H9 (cell line): ENCODE measurements at regions not wholly inside any gene's neighbourhood (a gene's known extent, or its start where the extent isn't known, plus 50 kb on each side); places are given as distances from the start of the nearest gene placed in this dataset.

Experiments
- DNase-seq: peaks from one replicate; pipeline ENCODE4 v3.0.0-alpha.2; 2017
- H2AFZ ChIP-seq: one replicate; pipeline ENCODE4 v1.6.1; 2013; ENCODE audit warnings: mild to moderate bottlenecking, low read length, control low read depth, moderate library complexity
- H2AK5ac ChIP-seq: 2 replicates; pipeline ENCODE4 v1.6.1; 2013; ENCODE audit warnings: low read length, control low read depth, mixed read lengths; ENCODE audit not compliant: insufficient read length
- H2BK120ac ChIP-seq: one replicate; pipeline ENCODE4 v1.6.1; 2013; ENCODE audit warnings: low read depth, mild to moderate bottlenecking, low read length, control low read depth, inconsistent platforms; ENCODE audit not compliant: poor library complexity, severe bottlenecking
- H2BK12ac ChIP-seq: 2 replicates; pipeline ENCODE4 v1.6.1; 2013; ENCODE audit warnings: low read length, control low read depth, mixed read lengths, low read depth; ENCODE audit not compliant: insufficient read length
- H2BK15ac ChIP-seq: 2 replicates; pipeline ENCODE4 v1.6.1; 2013; ENCODE audit warnings: low read depth, low read length, control low read depth
- H2BK20ac ChIP-seq: one replicate; pipeline ENCODE4 v1.6.1; 2013; ENCODE audit warnings: low read depth, mild to moderate bottlenecking, low read length, control low read depth, inconsistent platforms; ENCODE audit not compliant: poor library complexity, severe bottlenecking
- H2BK5ac ChIP-seq: 2 replicates; pipeline ENCODE4 v1.6.1; 2013; ENCODE audit warnings: low read length, control low read depth, mixed read lengths; ENCODE audit not compliant: insufficient read length
- H3K14ac ChIP-seq: 2 replicates; pipeline ENCODE4 v1.6.1; 2013; ENCODE audit warnings: low read length, control low read depth; ENCODE audit not compliant: insufficient read depth
- H3K18ac ChIP-seq: 2 replicates; pipeline ENCODE4 v1.6.1; 2013; ENCODE audit warnings: low read depth, mild to moderate bottlenecking, mixed read lengths, low read length, control low read depth; ENCODE audit not compliant: insufficient read length
- H3K23ac ChIP-seq: 2 replicates; pipeline ENCODE4 v1.6.1; 2013; ENCODE audit warnings: low read length, control low read depth, mixed read lengths, low read depth; ENCODE audit not compliant: insufficient read length
- H3K23me2 ChIP-seq: 2 replicates; pipeline ENCODE4 v1.6.1; 2013; ENCODE audit warnings: low read depth, mild to moderate bottlenecking, mixed read lengths, low read length, control low read depth; ENCODE audit not compliant: insufficient read length, poor library complexity, severe bottlenecking
- H3K27ac ChIP-seq: 2 replicates; pipeline ENCODE4 v1.5.1; 2013; ENCODE audit warnings: low read length, control low read depth, mixed read lengths, low read depth; ENCODE audit not compliant: insufficient read length
- H3K27me3 ChIP-seq: 2 replicates; pipeline ENCODE4 v1.6.1; 2013; ENCODE audit warnings: low read length, control low read depth, inconsistent platforms; ENCODE audit not compliant: insufficient read depth
- H3K4ac ChIP-seq: 2 replicates; pipeline ENCODE4 v1.6.1; 2013; ENCODE audit warnings: low read depth, mild to moderate bottlenecking, control low read depth, inconsistent platforms, low read length, moderate library complexity
- H3K4me1 ChIP-seq: 2 replicates; pipeline ENCODE4 v1.6.1; 2013; ENCODE audit warnings: low read length, control low read depth, inconsistent platforms; ENCODE audit not compliant: insufficient read depth
- H3K4me2 ChIP-seq: 2 replicates; pipeline ENCODE4 v1.6.1; 2013; ENCODE audit warnings: low read length, control low read depth, mixed read lengths; ENCODE audit not compliant: insufficient read length, insufficient read depth
- H3K56ac ChIP-seq: 2 replicates; pipeline ENCODE4 v1.6.1; 2013; ENCODE audit warnings: low read depth, mild to moderate bottlenecking, mixed read lengths, low read length, control low read depth; ENCODE audit not compliant: insufficient read length
- H3K79me1 ChIP-seq: 2 replicates; pipeline ENCODE4 v1.6.1; 2013; ENCODE audit warnings: low read depth, mild to moderate bottlenecking, moderate library complexity, low read length, control low read depth, inconsistent platforms; ENCODE audit not compliant: insufficient read depth, poor library complexity, severe bottlenecking
- H3K79me2 ChIP-seq: 2 replicates; pipeline ENCODE4 v1.6.1; 2013; ENCODE audit warnings: low read length, control low read depth, inconsistent platforms; ENCODE audit not compliant: insufficient read depth
- H3K9ac ChIP-seq: 2 replicates; pipeline ENCODE4 v1.6.1; 2013; ENCODE audit warnings: low read length, control low read depth, mixed read lengths; ENCODE audit not compliant: insufficient read length; ENCODE audit errors: extremely low read depth
- H3K9me3 ChIP-seq: one replicate; pipeline ENCODE4 v1.6.1; 2013; ENCODE audit warnings: low read depth, low read length, inconsistent platforms; ENCODE audit not compliant: control insufficient read depth
- H3T11ph ChIP-seq: one replicate; pipeline ENCODE4 v1.6.1; 2013; ENCODE audit warnings: mild to moderate bottlenecking, low read length, control low read depth, inconsistent platforms
- H4K20me1 ChIP-seq: one replicate; pipeline ENCODE4 v1.6.1; 2013; ENCODE audit not compliant: control insufficient read depth, insufficient read length, insufficient read depth
- H4K5ac ChIP-seq: 2 replicates; pipeline ENCODE4 v1.6.1; 2013; ENCODE audit warnings: low read depth, mild to moderate bottlenecking, mixed read lengths, low read length, control low read depth; ENCODE audit not compliant: insufficient read length
- H4K8ac ChIP-seq: replicated peaks from 2 replicates; pipeline ENCODE4 v1.6.1; 2013; ENCODE audit warnings: low read length, control low read depth, mixed read lengths, low read depth; ENCODE audit not compliant: insufficient read length
- H4K91ac ChIP-seq: 2 replicates; pipeline ENCODE4 v1.6.1; 2013; ENCODE audit warnings: low read depth, mild to moderate bottlenecking, moderate library complexity, mixed read lengths, low read length, control low read depth; ENCODE audit not compliant: insufficient read length
- H3K27ac Mint-ChIP-seq, 3 experiments: 2 replicates in 2 of 3; 3 replicates in 1 of 3; pipeline ENCODE4 v1.8.0; 2020 to 2021; ENCODE audit warnings: mixed read lengths in 3 of 3, mild to moderate bottlenecking in 1 of 3, moderate library complexity in 1 of 3
- H3K27me3 Mint-ChIP-seq: 2 replicates; pipeline ENCODE4 v1.8.0; 2021; ENCODE audit warnings: low read depth, mild to moderate bottlenecking, moderate library complexity, mixed read lengths
- H3K36me3 Mint-ChIP-seq, 3 experiments: 2 replicates in 2 of 3; 3 replicates in 1 of 3; pipeline ENCODE4 v1.8.0; 2020 to 2021; ENCODE audit warnings: low read depth in 3 of 3, mixed read lengths in 3 of 3; ENCODE audit not compliant: insufficient read depth in 1 of 3
- H3K4me1 Mint-ChIP-seq, 2 experiments: 2 replicates each; pipeline ENCODE4 v1.8.0; 2020; ENCODE audit warnings: mixed read lengths in 2 of 2
- H3K4me3 Mint-ChIP-seq, 2 experiments: 2 replicates in 1 of 2; 3 replicates in 1 of 2; pipeline ENCODE4 v1.8.0; 2020 to 2021; ENCODE audit warnings: mild to moderate bottlenecking in 2 of 2, mixed read lengths in 2 of 2, moderate library complexity in 1 of 2
- H3K9me3 Mint-ChIP-seq, 2 experiments: 2 replicates in 1 of 2; 3 replicates in 1 of 2; pipeline ENCODE4 v1.8.0; 2020; ENCODE audit warnings: mild to moderate bottlenecking in 2 of 2, mixed read lengths in 2 of 2, moderate library complexity in 1 of 2
- WGBS: extraction: QIAGEN DNeasy Blood & Tissue Kit; methylation state at CpG from one replicate; pipeline ENCODE4 v1.1.7; 2013; ENCODE audit warnings: missing lambda C conversion rate, low lambda C conversion rate, mixed read lengths; ENCODE audit not compliant: insufficient read length; ENCODE audit errors: extremely low coverage; 5-methylcytosine and 5-hydroxymethylcytosine counted together
- TF ChIP-seq, protein P1 (sequence below): fragments of 200-600 bp; sonication (generic); conservative IDR thresholded peaks from 3 replicates; pipeline ENCODE4 v1.8.0; 2021; ENCODE audit warnings: antibody characterized with exemption, mild to moderate bottlenecking

DNA sequence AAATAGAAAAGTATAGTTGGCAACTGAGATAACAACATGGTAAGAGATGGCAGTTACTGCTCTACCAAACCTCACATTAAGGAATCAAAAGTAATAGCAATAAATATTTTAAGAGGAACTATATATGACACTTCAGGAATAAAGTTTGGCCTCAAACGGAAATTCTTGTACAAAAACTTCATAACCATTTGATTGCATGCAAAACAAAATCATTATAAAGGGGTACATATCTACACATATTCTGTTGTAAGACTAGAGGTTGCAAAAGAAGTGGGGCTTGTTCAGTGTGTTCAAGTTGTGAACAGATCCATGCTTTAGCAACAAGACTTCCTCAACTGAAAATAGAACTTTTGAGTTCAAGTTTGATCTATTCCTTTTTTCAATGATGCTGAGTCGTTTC is 133.5 kb upstream of the MIR17HG start:
- Histone ChIP-seq H3K79me2 (no peaks in the 10 kb centered on the region), H3K23me2 (no peaks in the 10 kb centered on the region), H3K14ac (no peak overlapping the region), H3K27ac (no peak overlapping the region), H3K4me1 (peaks cover 5% of the 10 kb centered on the region; the same call in 1 of the 2 replicates), H3K56ac (no peak overlapping the region), H4K20me1 (no peaks in the 10 kb centered on the region), H3K9ac (no peak overlapping the region), H3K79me1 (no peaks in the 10 kb centered on the region), H3K18ac (no peak overlapping the region), H3K27me3 (no peaks in the 10 kb centered on the region; the same call in 1 of the 2 replicates), H2AK5ac (no peak overlapping the region), H2BK20ac (no peak overlapping the region), H2BK5ac (no peak overlapping the region), H4K8ac (no peak overlapping the region), H2BK12ac (no peak overlapping the region), H3K9me3 (no peaks in the 10 kb centered on the region), H4K5ac (no peak overlapping the region), H2BK120ac (no peak overlapping the region), H3K4ac (no peak overlapping the region), H3K4me2 (no peak overlapping the region), H2BK15ac (no peak overlapping the region), H3K23ac (no peak overlapping the region), H4K91ac (no peak overlapping the region), H3T11ph (no peak overlapping the region), H2AFZ (no peak overlapping the region)
- Mint-ChIP-seq H3K9me3 (peaks cover 4 to 7% of the 10 kb centered on the region in 2 experiments; a peak in 2 of 5 replicates), H3K27ac (no peak overlapping the region), H3K4me1 (peaks cover 30 to 35% of the 10 kb centered on the region in 2 experiments), H3K4me3 (no peak overlapping the region), H3K27me3 (peaks cover 56% of the 10 kb centered on the region), H3K36me3 (peaks cover 0 to 8% (median 1%) of the 10 kb centered on the region in 3 experiments; a peak in 3 of 7 replicates)
- no peak for DNase-seq
- TF ChIP-seq, protein P1, sequence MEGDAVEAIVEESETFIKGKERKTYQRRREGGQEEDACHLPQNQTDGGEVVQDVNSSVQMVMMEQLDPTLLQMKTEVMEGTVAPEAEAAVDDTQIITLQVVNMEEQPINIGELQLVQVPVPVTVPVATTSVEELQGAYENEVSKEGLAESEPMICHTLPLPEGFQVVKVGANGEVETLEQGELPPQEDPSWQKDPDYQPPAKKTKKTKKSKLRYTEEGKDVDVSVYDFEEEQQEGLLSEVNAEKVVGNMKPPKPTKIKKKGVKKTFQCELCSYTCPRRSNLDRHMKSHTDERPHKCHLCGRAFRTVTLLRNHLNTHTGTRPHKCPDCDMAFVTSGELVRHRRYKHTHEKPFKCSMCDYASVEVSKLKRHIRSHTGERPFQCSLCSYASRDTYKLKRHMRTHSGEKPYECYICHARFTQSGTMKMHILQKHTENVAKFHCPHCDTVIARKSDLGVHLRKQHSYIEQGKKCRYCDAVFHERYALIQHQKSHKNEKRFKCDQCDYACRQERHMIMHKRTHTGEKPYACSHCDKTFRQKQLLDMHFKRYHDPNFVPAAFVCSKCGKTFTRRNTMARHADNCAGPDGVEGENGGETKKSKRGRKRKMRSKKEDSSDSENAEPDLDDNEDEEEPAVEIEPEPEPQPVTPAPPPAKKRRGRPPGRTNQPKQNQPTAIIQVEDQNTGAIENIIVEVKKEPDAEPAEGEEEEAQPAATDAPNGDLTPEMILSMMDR, result no peak
- no CpG with 5 or more reads among the region's 2 CpGs for WGBS
